ENCODE measurements at regions not wholly inside any gene's neighbourhood (a gene's known extent, or its start where the extent isn't known, plus 50 kb on each side); places are given as distances from the start of the nearest gene placed in this dataset.

DNA sequence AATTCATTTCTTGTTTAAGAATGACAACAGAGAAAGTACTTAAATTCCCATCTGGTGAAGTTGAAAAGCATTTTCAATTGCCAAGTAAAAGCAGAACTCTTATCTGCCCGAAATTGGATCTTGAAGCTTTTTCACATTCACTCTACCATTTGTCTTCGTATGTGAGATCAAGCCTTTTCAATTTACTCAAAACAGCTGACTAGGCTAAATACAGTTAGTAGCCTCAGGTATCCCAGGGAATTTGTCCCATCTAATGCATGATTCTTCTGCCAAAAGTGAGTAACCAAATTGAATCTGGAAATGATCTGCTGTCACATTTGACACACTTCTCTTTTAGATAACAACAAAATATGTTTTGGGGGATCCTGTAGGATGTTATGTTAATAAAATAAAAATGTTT lies 596.8 kb upstream of the HS3ST5 start:
- TF ChIP-seq, protein P1, sequence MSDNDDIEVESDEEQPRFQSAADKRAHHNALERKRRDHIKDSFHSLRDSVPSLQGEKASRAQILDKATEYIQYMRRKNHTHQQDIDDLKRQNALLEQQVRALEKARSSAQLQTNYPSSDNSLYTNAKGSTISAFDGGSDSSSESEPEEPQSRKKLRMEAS (IDR thresholded peaks at IDR 0.05): no peak
- TF ChIP-seq ZNF709 (CRISPR knock-in tag; IDR thresholded peaks at IDR 0.05): no peak
- TF ChIP-seq STAT5B (CRISPR knock-in tag; IDR thresholded peaks at IDR 0.05): no peak
- TF ChIP-seq, protein P2, sequence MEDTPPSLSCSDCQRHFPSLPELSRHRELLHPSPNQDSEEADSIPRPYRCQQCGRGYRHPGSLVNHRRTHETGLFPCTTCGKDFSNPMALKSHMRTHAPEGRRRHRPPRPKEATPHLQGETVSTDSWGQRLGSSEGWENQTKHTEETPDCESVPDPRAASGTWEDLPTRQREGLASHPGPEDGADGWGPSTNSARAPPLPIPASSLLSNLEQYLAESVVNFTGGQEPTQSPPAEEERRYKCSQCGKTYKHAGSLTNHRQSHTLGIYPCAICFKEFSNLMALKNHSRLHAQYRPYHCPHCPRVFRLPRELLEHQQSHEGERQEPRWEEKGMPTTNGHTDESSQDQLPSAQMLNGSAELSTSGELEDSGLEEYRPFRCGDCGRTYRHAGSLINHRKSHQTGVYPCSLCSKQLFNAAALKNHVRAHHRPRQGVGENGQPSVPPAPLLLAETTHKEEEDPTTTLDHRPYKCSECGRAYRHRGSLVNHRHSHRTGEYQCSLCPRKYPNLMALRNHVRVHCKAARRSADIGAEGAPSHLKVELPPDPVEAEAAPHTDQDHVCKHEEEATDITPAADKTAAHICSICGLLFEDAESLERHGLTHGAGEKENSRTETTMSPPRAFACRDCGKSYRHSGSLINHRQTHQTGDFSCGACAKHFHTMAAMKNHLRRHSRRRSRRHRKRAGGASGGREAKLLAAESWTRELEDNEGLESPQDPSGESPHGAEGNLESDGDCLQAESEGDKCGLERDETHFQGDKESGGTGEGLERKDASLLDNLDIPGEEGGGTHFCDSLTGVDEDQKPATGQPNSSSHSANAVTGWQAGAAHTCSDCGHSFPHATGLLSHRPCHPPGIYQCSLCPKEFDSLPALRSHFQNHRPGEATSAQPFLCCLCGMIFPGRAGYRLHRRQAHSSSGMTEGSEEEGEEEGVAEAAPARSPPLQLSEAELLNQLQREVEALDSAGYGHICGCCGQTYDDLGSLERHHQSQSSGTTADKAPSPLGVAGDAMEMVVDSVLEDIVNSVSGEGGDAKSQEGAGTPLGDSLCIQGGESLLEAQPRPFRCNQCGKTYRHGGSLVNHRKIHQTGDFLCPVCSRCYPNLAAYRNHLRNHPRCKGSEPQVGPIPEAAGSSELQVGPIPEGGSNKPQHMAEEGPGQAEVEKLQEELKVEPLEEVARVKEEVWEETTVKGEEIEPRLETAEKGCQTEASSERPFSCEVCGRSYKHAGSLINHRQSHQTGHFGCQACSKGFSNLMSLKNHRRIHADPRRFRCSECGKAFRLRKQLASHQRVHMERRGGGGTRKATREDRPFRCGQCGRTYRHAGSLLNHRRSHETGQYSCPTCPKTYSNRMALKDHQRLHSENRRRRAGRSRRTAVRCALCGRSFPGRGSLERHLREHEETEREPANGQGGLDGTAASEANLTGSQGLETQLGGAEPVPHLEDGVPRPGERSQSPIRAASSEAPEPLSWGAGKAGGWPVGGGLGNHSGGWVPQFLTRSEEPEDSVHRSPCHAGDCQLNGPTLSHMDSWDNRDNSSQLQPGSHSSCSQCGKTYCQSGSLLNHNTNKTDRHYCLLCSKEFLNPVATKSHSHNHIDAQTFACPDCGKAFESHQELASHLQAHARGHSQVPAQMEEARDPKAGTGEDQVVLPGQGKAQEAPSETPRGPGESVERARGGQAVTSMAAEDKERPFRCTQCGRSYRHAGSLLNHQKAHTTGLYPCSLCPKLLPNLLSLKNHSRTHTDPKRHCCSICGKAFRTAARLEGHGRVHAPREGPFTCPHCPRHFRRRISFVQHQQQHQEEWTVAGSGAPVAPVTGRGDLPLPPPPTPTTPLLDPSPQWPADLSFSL (CRISPR knock-in tag; IDR thresholded peaks at IDR 0.05): no peak
- TF ChIP-seq NFYC (CRISPR knock-in tag; IDR thresholded peaks at IDR 0.05): no peak
- no peak for TF ChIP-seq SP1 (IDR thresholded peaks at IDR 0.05)
- TF ChIP-seq SP1 (CRISPR knock-in tag; IDR thresholded peaks at IDR 0.05): no peak
- TF ChIP-seq DNMT1 (CRISPR knock-in tag; IDR thresholded peaks at IDR 0.05): no peak
- TF ChIP-seq SATB2 (CRISPR knock-in tag; IDR thresholded peaks at IDR 0.05): no peak

All from HepG2 (cell line).